WERI-Rb-1 (cell line): ENCODE measurements at regions not wholly inside any gene's neighbourhood (a gene's known extent, or its start where the extent isn't known, plus 50 kb on each side); places are given as distances from the start of the nearest gene placed in this dataset.

ENCODE experiments used
- DNase-seq: peaks from one replicate; pipeline ENCODE4 v3.0.0-alpha.2; 2020
- H3K27ac ChIP-seq: fragments of 250-450 bp; sonication (Bioruptor Pico); 2 replicates; pipeline ENCODE4 v1.5.1; 2020; ENCODE audit warnings: mild to moderate bottlenecking, moderate library complexity
- H3K27me3 ChIP-seq: fragments of 250-450 bp; sonication (Bioruptor Pico); 2 replicates; pipeline ENCODE4 v1.5.1; 2021; ENCODE audit warnings: mild to moderate bottlenecking, low read depth, moderate library complexity; ENCODE audit not compliant: insufficient read depth, severe bottlenecking
- H3K36me3 ChIP-seq: fragments of 250-450 bp; sonication (Bioruptor Pico); 2 replicates; pipeline ENCODE4 v1.5.1; 2020; ENCODE audit warnings: mild to moderate bottlenecking, moderate library complexity
- H3K4me3 ChIP-seq: 2 replicates; pipeline ENCODE4 v1.5.1; 2011; ENCODE audit warnings: low read depth, mild to moderate bottlenecking, control low read depth, low read length
- H3K9me3 ChIP-seq: fragments of 250-450 bp; sonication (Bioruptor Pico); 2 replicates; pipeline ENCODE4 v1.5.1; 2021; ENCODE audit warnings: mild to moderate bottlenecking, moderate library complexity; ENCODE audit not compliant: severe bottlenecking
- TF ChIP-seq, protein P1 (sequence below): IDR thresholded peaks from 2 replicates; pipeline ENCODE4 v1.5.1; 2011; ENCODE audit warnings: low read depth, mild to moderate bottlenecking, control low read depth, inconsistent platforms, low read length

DNA sequence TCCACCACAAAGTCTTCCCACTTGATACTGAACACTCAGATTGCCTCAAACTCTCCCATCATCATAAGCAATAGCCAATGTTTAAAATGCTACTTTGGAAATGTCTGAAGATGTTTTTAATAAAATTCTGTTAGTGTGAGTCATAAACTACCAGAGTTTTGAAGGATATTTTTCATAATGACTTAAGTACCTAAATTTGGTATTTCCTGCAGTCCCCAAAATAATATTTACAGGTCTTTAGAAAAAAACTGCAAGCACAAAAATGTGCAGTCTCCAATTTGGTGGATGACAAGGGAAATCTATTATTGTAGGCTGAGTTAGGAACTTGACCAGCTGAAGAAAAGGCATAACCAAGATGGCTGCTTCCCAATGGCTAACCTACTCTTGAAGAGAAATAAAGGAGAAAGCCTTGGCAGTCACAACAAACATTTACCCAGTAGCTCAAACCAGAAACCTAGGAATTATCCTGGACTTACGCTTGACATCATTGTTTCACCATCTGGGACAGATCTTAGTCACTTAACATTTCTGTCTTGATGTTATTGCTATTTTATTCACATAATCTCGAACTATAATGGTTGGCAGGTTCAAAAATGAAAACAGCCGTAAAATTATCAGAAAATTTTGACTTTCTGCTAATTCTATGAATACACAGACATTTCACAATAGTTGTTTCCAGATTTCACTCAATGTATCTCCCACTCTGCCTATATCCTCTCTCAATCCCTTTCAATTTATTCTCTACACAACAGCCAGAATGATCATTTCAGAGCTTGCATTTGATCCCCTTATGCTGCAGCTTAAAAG lies 111.2 kb upstream of the STEAP1B start:
- TF ChIP-seq, protein P1, sequence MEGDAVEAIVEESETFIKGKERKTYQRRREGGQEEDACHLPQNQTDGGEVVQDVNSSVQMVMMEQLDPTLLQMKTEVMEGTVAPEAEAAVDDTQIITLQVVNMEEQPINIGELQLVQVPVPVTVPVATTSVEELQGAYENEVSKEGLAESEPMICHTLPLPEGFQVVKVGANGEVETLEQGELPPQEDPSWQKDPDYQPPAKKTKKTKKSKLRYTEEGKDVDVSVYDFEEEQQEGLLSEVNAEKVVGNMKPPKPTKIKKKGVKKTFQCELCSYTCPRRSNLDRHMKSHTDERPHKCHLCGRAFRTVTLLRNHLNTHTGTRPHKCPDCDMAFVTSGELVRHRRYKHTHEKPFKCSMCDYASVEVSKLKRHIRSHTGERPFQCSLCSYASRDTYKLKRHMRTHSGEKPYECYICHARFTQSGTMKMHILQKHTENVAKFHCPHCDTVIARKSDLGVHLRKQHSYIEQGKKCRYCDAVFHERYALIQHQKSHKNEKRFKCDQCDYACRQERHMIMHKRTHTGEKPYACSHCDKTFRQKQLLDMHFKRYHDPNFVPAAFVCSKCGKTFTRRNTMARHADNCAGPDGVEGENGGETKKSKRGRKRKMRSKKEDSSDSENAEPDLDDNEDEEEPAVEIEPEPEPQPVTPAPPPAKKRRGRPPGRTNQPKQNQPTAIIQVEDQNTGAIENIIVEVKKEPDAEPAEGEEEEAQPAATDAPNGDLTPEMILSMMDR = no peak
- Histone ChIP-seq H3K9me3 (no peaks in the 10 kb centered on the region), H3K4me3 (no peak overlapping the region), H3K36me3 (no peaks in the 10 kb centered on the region), H3K27me3 (no peaks in the 10 kb centered on the region), H3K27ac (peak overlapping the region; percentile 78)
- DNase-seq = no peak

- H3K27ac ChIP-seq = peak overlapping the region; percentile 78
- TF ChIP-seq, protein P1 = no peak
- H3K36me3 ChIP-seq = no peaks in the 10 kb centered on the region
- H3K4me3 ChIP-seq = no peak overlapping the region
- DNase-seq = no peak
- H3K27me3 ChIP-seq = no peaks in the 10 kb centered on the region
- H3K9me3 ChIP-seq = no peaks in the 10 kb centered on the region
Measured at GRCh38 chr7:22610263-22610662, 110.3 kb upstream of the STEAP1B start.

- no peaks in the 10 kb centered on the region for H3K9me3 ChIP-seq
- H3K27me3 ChIP-seq = no peaks in the 10 kb centered on the region
- no peaks in the 10 kb centered on the region for H3K36me3 ChIP-seq
- H3K27ac ChIP-seq = no peak overlapping the region
- TF ChIP-seq, protein P1 = no peak
- DNase-seq = no peak
- H3K4me3 ChIP-seq = no peak overlapping the region
Measured at GRCh38 chr7:22607180-22607579, 107.2 kb upstream of the STEAP1B start.

- TF ChIP-seq, protein P1 = no peak
- no peaks in the 10 kb centered on the region for H3K36me3 ChIP-seq
- H3K27ac ChIP-seq = no peak overlapping the region
- H3K4me3 ChIP-seq = no peak overlapping the region
- H3K9me3 ChIP-seq = no peaks in the 10 kb centered on the region
- DNase-seq = no peak
- no peaks in the 10 kb centered on the region for H3K27me3 ChIP-seq
Measured at GRCh38 chr7:22604246-22604645, 104.3 kb upstream of the STEAP1B start.

DNA sequence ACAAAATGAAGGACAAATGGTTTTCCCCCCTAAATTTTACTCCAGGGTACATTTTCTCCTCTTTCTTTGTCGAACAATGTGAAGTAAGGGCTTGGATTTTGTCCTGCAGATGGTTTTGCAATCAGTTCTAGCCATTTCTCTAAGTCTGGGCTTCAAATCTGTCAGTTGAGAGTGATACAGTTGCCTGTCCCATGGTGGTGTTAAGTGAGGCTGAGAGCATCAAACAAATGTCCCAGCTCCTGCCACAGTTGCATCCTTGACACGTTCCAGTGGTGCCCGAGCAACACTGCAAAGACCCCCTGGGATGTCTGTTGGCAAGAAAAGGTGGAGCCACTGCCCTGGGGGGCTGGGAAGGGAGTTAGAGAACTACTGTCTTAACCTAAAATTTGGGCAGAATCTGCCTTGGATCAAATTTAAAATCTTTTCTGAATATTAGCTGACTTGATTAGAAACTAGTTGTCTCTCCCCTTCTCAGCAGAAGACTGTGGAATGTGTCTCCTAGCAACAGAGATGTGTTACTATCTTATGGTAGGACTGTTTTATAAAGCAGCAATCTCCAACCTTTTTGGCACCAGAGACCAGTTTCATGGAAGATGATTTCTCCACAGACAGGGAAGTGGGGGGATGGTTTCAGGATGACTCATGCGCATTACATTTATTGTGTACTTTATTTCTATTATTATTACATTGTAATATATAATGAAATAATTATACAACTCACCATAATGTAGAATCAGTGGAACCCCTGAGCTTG lies 102.0 kb upstream of the STEAP1B start:
- no peak overlapping the region for H3K27ac ChIP-seq
- TF ChIP-seq, protein P1 = no peak
- H3K4me3 ChIP-seq = no peak overlapping the region
- H3K9me3 ChIP-seq = no peaks in the 10 kb centered on the region
- no peaks in the 10 kb centered on the region for H3K27me3 ChIP-seq
- H3K36me3 ChIP-seq = no peaks in the 10 kb centered on the region
- DNase-seq = no peak
